ENCODE measurements at regions not wholly inside any gene's neighbourhood (a gene's known extent, or its start where the extent isn't known, plus 50 kb on each side); places are given as distances from the start of the nearest gene placed in this dataset.

- Histone ChIP-seq H3K27me3 (no peaks in the 10 kb centered on the region), H3K4me1 (peaks cover 0 to 10% (median 6%) of the 10 kb centered on the region in 4 donors), H3K9me3 (no peaks in the 10 kb centered on the region), H3K4me3 (no peak overlapping the region), H3K36me3 (no peaks in the 10 kb centered on the region), H3K27ac (replicated peaks in 1 of 4) (no peak overlapping the region)
- intact Hi-C loops (cut with DNase I): no loop called here
- DNase-seq (ENCODE audit: extremely low spot score): no peak
- TF ChIP-seq POLR2A (IDR thresholded peaks at IDR 0.05; ENCODE audit: low read depth) (no peak), CTCF (IDR thresholded peaks at IDR 0.05) (no peak), POLR2AphosphoS5 (IDR thresholded peaks at IDR 0.05) (no peak)
- 83% methylated on average over 5 of the region's 5 CpGs for WGBS
Measured at GRCh38 chr1:55333461-55333860, 118.3 kb upstream of the USP24 start.

- Histone ChIP-seq H3K36me3 (no peaks in the 10 kb centered on the region), H3K9me3 (no peaks in the 10 kb centered on the region), H3K27me3 (no peaks in the 10 kb centered on the region), H3K4me1 (peaks cover 3 to 11% (median 10%) of the 10 kb centered on the region in 4 donors), H3K4me3 (no peak overlapping the region), H3K27ac (replicated peaks in 1 of 4) (no peak overlapping the region)
- TF ChIP-seq EP300 (IDR thresholded peaks at IDR 0.05) (no peak), POLR2A (IDR thresholded peaks at IDR 0.05; ENCODE audit: low read depth) (no peak), POLR2AphosphoS5 (IDR thresholded peaks at IDR 0.05) (no peak), CTCF (IDR thresholded peaks at IDR 0.05) (no peak)
- WGBS: 83% methylated on average over 7 of the region's 7 CpGs
- intact Hi-C loops (cut with DNase I): no loop called here
- DNase-seq (ENCODE audit: extremely low spot score): no peak
Measured at GRCh38 chr1:55331351-55331750, 116.2 kb upstream of the USP24 start.

- H3K4me1 ChIP-seq: peaks cover 3 to 15% (median 10%) of the 10 kb centered on the region in 4 donors
- H3K27me3 ChIP-seq: no peaks in the 10 kb centered on the region
- no peak for DNase-seq (ENCODE audit: extremely low spot score)
- no peak for TF ChIP-seq POLR2A (IDR thresholded peaks at IDR 0.05; ENCODE audit: low read depth)
- TF ChIP-seq POLR2AphosphoS5 (IDR thresholded peaks at IDR 0.05): no peak
- TF ChIP-seq EP300 (IDR thresholded peaks at IDR 0.05): no peak
- no peak for TF ChIP-seq CTCF (IDR thresholded peaks at IDR 0.05)
- no peak overlapping the region for H3K27ac ChIP-seq (replicated peaks in 1 of 4)
- H3K9me3 ChIP-seq: no peaks in the 10 kb centered on the region
- intact Hi-C loops (cut with DNase I): no loop called here
- 92% methylated on average over 4 of the region's 4 CpGs for WGBS
- H3K4me3 ChIP-seq: no peak overlapping the region
- H3K36me3 ChIP-seq: no peaks in the 10 kb centered on the region
Measured at GRCh38 chr1:55329808-55330432, 114.8 kb upstream of the USP24 start.

GRCh38 chr1:55329091-55329490 lies 113.9 kb upstream of the USP24 start:
- TF ChIP-seq CTCF (IDR thresholded peaks at IDR 0.05): no peak
- peak in 1 of 2 donors; percentile 39 for TF ChIP-seq POLR2AphosphoS5 (IDR thresholded peaks at IDR 0.05)
- no peak for TF ChIP-seq EP300 (IDR thresholded peaks at IDR 0.05)
- TF ChIP-seq POLR2A (IDR thresholded peaks at IDR 0.05; ENCODE audit: low read depth): no peak
- no peak for DNase-seq (ENCODE audit: extremely low spot score)
- H3K27ac ChIP-seq (replicated peaks in 1 of 4): no peak overlapping the region
- H3K36me3 ChIP-seq: no peaks in the 10 kb centered on the region
- H3K27me3 ChIP-seq: no peaks in the 10 kb centered on the region
- 61% methylated on average over 5 of the region's 5 CpGs for WGBS
- intact Hi-C loops (cut with DNase I): no loop called here
- no peak overlapping the region for H3K4me3 ChIP-seq
- H3K9me3 ChIP-seq: no peaks in the 10 kb centered on the region
- peaks cover 3 to 15% (median 10%) of the 10 kb centered on the region in 4 donors for H3K4me1 ChIP-seq
